T47D (cell line): ENCODE measurements at regions not wholly inside any gene's neighbourhood (a gene's known extent, or its start where the extent isn't known, plus 50 kb on each side); places are given as distances from the start of the nearest gene placed in this dataset.
A peak's percentile ranks its signal among the peaks of the same experiment; 100 is the strongest.

Source experiments
- DNase-seq, 2 experiments: peaks; one replicate each; pipeline versions ENCODE4 v3.0.0 to v3.0.0-alpha.2; 2011 to 2012; ENCODE audit warnings: low read depth in 1 of 2, low spot score in 1 of 2
- JUND ChIP-seq: IDR thresholded peaks from 2 replicates; pipeline ENCODE4 v1.6.1; 2012; ENCODE audit warnings: low read depth
- in situ Hi-C: cut with HindIII; loops from 2 replicates; pipeline ENCODE4 v1.10.0; 2016; ENCODE audit warnings: low sequenced_read_pairs, low pct_unique_long_range_greater_than_20kb

- TF ChIP-seq JUND = no peak
- in situ Hi-C loops = no loop called here
- DNase-seq = no peak
Observed at GRCh38 chr4:114279711-114280110, 300.3 kb upstream of the ARSJ start.

GRCh38 chr4:114280645-114281044 is 301.2 kb upstream of the ARSJ start:
- in situ Hi-C loops = no loop called here
- TF ChIP-seq JUND = no peak
- no peak for DNase-seq

- in situ Hi-C loops = no loop called here
- TF ChIP-seq JUND = no peak
- no peak for DNase-seq
Observed at GRCh38 chr4:114281164-114281960, 301.9 kb upstream of the ARSJ start.

- TF ChIP-seq JUND = no peak
- DNase-seq = no peak
Observed at GRCh38 chr4:114282937-114283336, 303.5 kb upstream of the ARSJ start.

GRCh38 chr4:114284629-114285028 is 305.2 kb upstream of the ARSJ start:
- TF ChIP-seq JUND = no peak
- in situ Hi-C loops = no loop called here
- DNase-seq = no peak

More at GRCh38 chr4:114282937-114283336, 303.5 kb upstream of the ARSJ start:
- in situ Hi-C loops = no loop called here

- in situ Hi-C loops = no loop called here
- DNase-seq = no peak
- TF ChIP-seq JUND = no peak
Observed at GRCh38 chr4:114286262-114286810, 306.9 kb upstream of the ARSJ start.

- peak in 1 of 2 experiments; percentile 23 for DNase-seq
- TF ChIP-seq JUND = no peak
- in situ Hi-C loops = no loop called here
Observed at GRCh38 chr4:114287079-114287696, 307.7 kb upstream of the ARSJ start.

- in situ Hi-C loops = no loop called here
- no peak for TF ChIP-seq JUND
- DNase-seq = no peak
Observed at GRCh38 chr4:114296126-114296525, 302.5 kb upstream of the UGT8 start.

GRCh38 chr4:114302472-114302871 is 296.1 kb upstream of the UGT8 start:
- TF ChIP-seq JUND = no peak
- in situ Hi-C loops = no loop called here
- no peak for DNase-seq

- in situ Hi-C loops = no loop called here
- DNase-seq = no peak
- TF ChIP-seq JUND = no peak
Observed at GRCh38 chr4:114304046-114304445, 294.6 kb upstream of the UGT8 start.

GRCh38 chr4:114304567-114304966 is 294.0 kb upstream of the UGT8 start:
- in situ Hi-C loops = no loop called here
- TF ChIP-seq JUND = no peak
- DNase-seq = no peak

GRCh38 chr4:114306946-114307345 is 291.7 kb upstream of the UGT8 start:
- peak in 1 of 2 experiments; percentile 69 for DNase-seq
- no peak for TF ChIP-seq JUND
- in situ Hi-C loops = no loop called here

- no peak for DNase-seq
- no peak for TF ChIP-seq JUND
- in situ Hi-C loops = no loop called here
Observed at GRCh38 chr4:114310296-114310925, 288.2 kb upstream of the UGT8 start.
